ENCODE measurements at regions not wholly inside any gene's neighbourhood (a gene's known extent, or its start where the extent isn't known, plus 50 kb on each side); places are given as distances from the start of the nearest gene placed in this dataset.

GRCh38 chrX:139179592-139179991, 350.9 kb upstream of the F9 start:
- FAIRE-seq, result no peak
- no peak for ATAC-seq
- no peak overlapping the region for H3K4me2 ChIP-seq (ENCODE audit: low read depth, low read length)
- CTCF ChIA-PET (ENCODE audit: low intra/inter-chr PET ratio, low total read pairs), result no interaction called here
- no TSS peak for BruUV-seq (replicated peaks)
- in situ Hi-C loops (cut with HindIII; ENCODE audit: extremely low pct_ligation_motif_present, low pct_unique_long_range_greater_than_20kb) (no loop called here), intact Hi-C loops (cut with micrococcal nuclease; ENCODE audit: unreplicated experiment) (no loop called here)
- H4K20me1 ChIP-seq (ENCODE audit: insufficient read depth, low read length), result no peaks in the 10 kb centered on the region
- H3K79me2 ChIP-seq (ENCODE audit: insufficient read depth, low read length), result no peaks in the 10 kb centered on the region
- no peaks in the 10 kb centered on the region for H3K36me3 ChIP-seq (replicated peaks in 1 of 2; ENCODE audit: control insufficient read depth in 1 of 2, insufficient read depth in 2 of 2, low read length in 2 of 2)
- no peak overlapping the region for H3K27ac ChIP-seq (ENCODE audit: extremely low read length, insufficient read depth, low read length)
- no peaks in the 10 kb centered on the region for H3K9me3 ChIP-seq (ENCODE audit: low read length)
- no CpG with 5 or more reads among the region's 1 CpG for WGBS (ENCODE audit: low lambda C conversion rate)
- H3K9ac ChIP-seq (ENCODE audit: insufficient read depth, low read depth, low read length), result no peak overlapping the region
- TF ChIP-seq POLR2AphosphoS5 (IDR thresholded peaks at IDR 0.05; ENCODE audit: low read depth, low read length), result no peak
- TF ChIP-seq ZNF382 (CRISPR knock-in tag; IDR thresholded peaks at IDR 0.05; ENCODE audit: borderline replicate concordance), result no peak
- TF ChIP-seq MLXIP (CRISPR knock-in tag; IDR thresholded peaks at IDR 0.05; ENCODE audit: borderline replicate concordance), result no peak
- no peak for TF ChIP-seq ZNF280B (CRISPR knock-in tag; IDR thresholded peaks at IDR 0.05; ENCODE audit: borderline replicate concordance)
- TF ChIP-seq LBX2 (CRISPR knock-in tag; IDR thresholded peaks at IDR 0.05; ENCODE audit: borderline replicate concordance), result no peak
- no peak for TF ChIP-seq ZNF547 (CRISPR knock-in tag; IDR thresholded peaks at IDR 0.05)
- TF ChIP-seq ZSCAN31 (CRISPR knock-in tag; IDR thresholded peaks at IDR 0.05; ENCODE audit: low read depth), result no peak
- POLR2A ChIA-PET, result no interaction called here
- DNase-seq (ENCODE audit: low spot score), result no peak
- no peaks in the 10 kb centered on the region for H3K27me3 ChIP-seq (ENCODE audit: control insufficient read depth in 1 of 2, insufficient read depth in 2 of 2, low read length in 2 of 2)
- H3K4me3 ChIP-seq (replicated peaks in 1 of 3; ENCODE audit: insufficient read depth in 1 of 3, low read depth in 2 of 3, low read length in 3 of 3), result no peak overlapping the region
- H2AFZ ChIP-seq (ENCODE audit: low read length), result no peak overlapping the region
- H3K4me1 ChIP-seq (ENCODE audit: insufficient read depth, low read length), result no peaks in the 10 kb centered on the region

Measured in HepG2 (cell line).